OCI-LY3 (cell line): ENCODE measurements at regions not wholly inside any gene's neighbourhood (a gene's known extent, or its start where the extent isn't known, plus 50 kb on each side); places are given as distances from the start of the nearest gene placed in this dataset.

Source experiments
- CTCF ChIP-seq: fragments of 200-600, 300-600 bp; sonication (generic); IDR thresholded peaks from 2 replicates; pipeline ENCODE4 v1.5.1; 2014; ENCODE audit warnings: antibody characterized with exemption, low read length, low read depth
- EZH2phosphoT487 ChIP-seq: fragments of 200-600 bp; shearing (Covaris generic); IDR thresholded peaks from 2 replicates; pipeline ENCODE4 v1.6.1; 2018; ENCODE audit warnings: antibody characterized with exemption, mixed run types, low read depth

GRCh38 chr13:50236898-50237318 is 221.7 kb downstream of the KCNRG start:
- TF ChIP-seq CTCF (no peak), EZH2phosphoT487 (peak; percentile 89; the same call in 1 of the 2 replicates)
